CD14-positive monocyte (primary cell): ENCODE measurements at regions not wholly inside any gene's neighbourhood (a gene's known extent, or its start where the extent isn't known, plus 50 kb on each side); places are given as distances from the start of the nearest gene placed in this dataset.

Experiments
- DNase-seq, 3 donors: peaks; one replicate each; pipeline ENCODE4 v3.0.0-alpha.2; 2011 to 2022
- H2AFZ ChIP-seq: 2 replicates; pipeline ENCODE4 v1.6.0; 2012; ENCODE audit warnings: mild to moderate bottlenecking, low read depth, low read length, inconsistent platforms; ENCODE audit not compliant: insufficient read depth, poor library complexity, severe bottlenecking
- H3K27ac ChIP-seq, 2 donors: 1 replicate in 1 of 2; 2 replicates in 1 of 2; pipeline ENCODE4 v1.5.1; 2012 to 2013; ENCODE audit warnings: low read length in 2 of 2, control low read depth in 1 of 2, inconsistent platforms in 1 of 2, low read depth in 1 of 2, mild to moderate bottlenecking in 1 of 2
- H3K27me3 ChIP-seq, 2 donors: one replicate each; pipeline versions ENCODE4 v1.6.0 to v1.6.1; 2011 to 2013; ENCODE audit warnings: low read length in 2 of 2; ENCODE audit not compliant: control insufficient read depth in 2 of 2, insufficient read depth in 2 of 2
- H3K36me3 ChIP-seq, 2 donors: replicated peaks in 1 of 2; 1 replicate in 1 of 2; 2 replicates in 1 of 2; pipeline versions ENCODE4 v1.5.1 to v1.6.1; 2012 to 2013; ENCODE audit warnings: low read length in 2 of 2, control low read depth in 1 of 2, inconsistent platforms in 1 of 2, mild to moderate bottlenecking in 1 of 2; ENCODE audit not compliant: insufficient read depth in 2 of 2, control insufficient read depth in 1 of 2
- H3K4me1 ChIP-seq, 2 donors: 1 replicate in 1 of 2; 2 replicates in 1 of 2; pipeline versions ENCODE4 v1.5.1 to v1.6.1; 2012 to 2013; ENCODE audit warnings: low read length in 2 of 2, control low read depth in 1 of 2, inconsistent platforms in 1 of 2, mild to moderate bottlenecking in 1 of 2, moderate library complexity in 1 of 2; ENCODE audit not compliant: insufficient read depth in 2 of 2, control insufficient read depth in 1 of 2
- H3K4me2 ChIP-seq: replicated peaks from 2 replicates; pipeline ENCODE3; 2012; ENCODE audit warnings: low read length, moderate library complexity, mild to moderate bottlenecking; ENCODE audit not compliant: poor library complexity, severe bottlenecking; ENCODE audit errors: extremely low read depth
- H3K4me3 ChIP-seq, 3 experiments: fragments of 200-600 bp in 1 of 3; sonication (generic) in 1 of 3; replicated peaks in 1 of 3; 1 replicate in 2 of 3; 2 replicates in 1 of 3; pipeline ENCODE4 v1.5.1; 2011 to 2013; ENCODE audit warnings: low read length in 3 of 3, mild to moderate bottlenecking in 3 of 3, control low read depth in 2 of 3, low read depth in 2 of 3, inconsistent platforms in 1 of 3, moderate library complexity in 1 of 3
- H3K79me2 ChIP-seq: 2 replicates; pipeline ENCODE4 v1.6.0; 2012; ENCODE audit warnings: mild to moderate bottlenecking, control low read depth, inconsistent platforms, low read length, moderate library complexity; ENCODE audit not compliant: insufficient read depth
- H3K9ac ChIP-seq: 2 replicates; pipeline ENCODE4 v1.6.0; 2017; ENCODE audit warnings: low read length, mild to moderate bottlenecking; ENCODE audit not compliant: insufficient read depth, poor library complexity, severe bottlenecking
- H3K9me3 ChIP-seq, 2 donors: replicated peaks in 1 of 2; 1 replicate in 1 of 2; 2 replicates in 1 of 2; pipeline versions ENCODE4 v1.5.1 to v1.6.1; 2012 to 2013; ENCODE audit warnings: low read length in 2 of 2, control low read depth in 1 of 2; ENCODE audit not compliant: control insufficient read depth in 1 of 2, insufficient read depth in 1 of 2
- H4K20me1 ChIP-seq: 2 replicates; pipeline ENCODE4 v1.6.0; 2012; ENCODE audit warnings: mild to moderate bottlenecking, low read length, control low read depth, moderate library complexity; ENCODE audit not compliant: insufficient read depth
- H3K27ac Mint-ChIP-seq, 7 donors: one replicate each; pipeline ENCODE4 v1.8.0; 2020; ENCODE audit warnings: mild to moderate bottlenecking in 7 of 7, mixed read lengths in 7 of 7, moderate library complexity in 6 of 7, inconsistent platforms in 2 of 7
- H3K27me3 Mint-ChIP-seq, 3 donors: one replicate each; pipeline ENCODE4 v1.8.0; 2021 to 2022; ENCODE audit warnings: low read depth in 3 of 3, mild to moderate bottlenecking in 3 of 3, mixed read lengths in 3 of 3, moderate library complexity in 3 of 3, inconsistent platforms in 1 of 3
- H3K36me3 Mint-ChIP-seq, 2 donors: one replicate each; pipeline ENCODE4 v1.8.0; 2020; ENCODE audit warnings: mixed read lengths in 2 of 2, inconsistent platforms in 1 of 2, mild to moderate bottlenecking in 1 of 2
- H3K4me1 Mint-ChIP-seq: one replicate; pipeline ENCODE4 v1.8.0; 2020; ENCODE audit warnings: mild to moderate bottlenecking, mixed read lengths
- H3K4me3 Mint-ChIP-seq, 2 donors: one replicate each; pipeline ENCODE4 v1.8.0; 2020; ENCODE audit warnings: mild to moderate bottlenecking in 2 of 2, mixed read lengths in 2 of 2, moderate library complexity in 1 of 2
- H3K9me3 Mint-ChIP-seq, 7 donors: one replicate each; pipeline ENCODE4 v1.8.0; 2020 to 2022; ENCODE audit warnings: mixed read lengths in 7 of 7, mild to moderate bottlenecking in 6 of 7, moderate library complexity in 6 of 7, inconsistent platforms in 2 of 7
- WGBS: methylation state at CpG from one replicate; pipeline ENCODE4 v1.1.5; 2013; ENCODE audit warnings: missing lambda C conversion rate; ENCODE audit not compliant: insufficient coverage; 5-methylcytosine and 5-hydroxymethylcytosine counted together
- intact Hi-C, 2 donors: fragments of 100-400 bp; cut with micrococcal nuclease; formaldehyde crosslinking; loops; one replicate each; pipeline versions ENCODE4 v1.15.0 to v1.15.1; 2023
- TF ChIP-seq, protein P1 (sequence below): fragments of 200-600 bp; IDR thresholded peaks from one replicate; pipeline ENCODE4 v1.8.0; 2022; ENCODE audit warnings: antibody characterized with exemption, mild to moderate bottlenecking

DNA sequence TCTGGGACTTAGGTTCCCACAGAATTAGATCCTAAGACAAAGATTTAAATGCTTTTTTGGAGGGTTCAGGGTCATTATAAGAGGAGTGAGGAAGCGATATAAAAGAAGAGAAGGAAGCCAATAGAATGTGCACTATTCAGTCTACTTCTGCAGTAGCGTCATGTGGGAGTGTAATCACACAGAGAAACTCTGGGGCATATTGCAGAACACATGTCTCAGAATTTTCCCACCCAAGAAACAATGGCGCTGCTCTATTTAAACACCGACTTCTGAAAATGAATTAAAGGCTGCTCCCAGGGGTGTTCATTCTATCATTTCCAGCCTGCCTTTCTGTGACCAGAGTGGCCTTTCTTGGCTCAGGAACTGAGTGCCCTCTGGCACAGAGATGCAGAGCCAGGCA is 617.6 kb downstream of the FGF9 start:
- H2AFZ ChIP-seq = no peak overlapping the region
- intact Hi-C loops = no loop called here
- H4K20me1 ChIP-seq = no peaks in the 10 kb centered on the region
- peaks cover 1 to 7% (median 2%) of the 10 kb centered on the region in 3 donors for H3K27me3 Mint-ChIP-seq
- no peaks in the 10 kb centered on the region for H3K9me3 ChIP-seq
- H3K27me3 ChIP-seq = no peaks in the 10 kb centered on the region
- H3K79me2 ChIP-seq = no peaks in the 10 kb centered on the region
- H3K36me3 Mint-ChIP-seq = no peaks in the 10 kb centered on the region
- TF ChIP-seq, protein P1, sequence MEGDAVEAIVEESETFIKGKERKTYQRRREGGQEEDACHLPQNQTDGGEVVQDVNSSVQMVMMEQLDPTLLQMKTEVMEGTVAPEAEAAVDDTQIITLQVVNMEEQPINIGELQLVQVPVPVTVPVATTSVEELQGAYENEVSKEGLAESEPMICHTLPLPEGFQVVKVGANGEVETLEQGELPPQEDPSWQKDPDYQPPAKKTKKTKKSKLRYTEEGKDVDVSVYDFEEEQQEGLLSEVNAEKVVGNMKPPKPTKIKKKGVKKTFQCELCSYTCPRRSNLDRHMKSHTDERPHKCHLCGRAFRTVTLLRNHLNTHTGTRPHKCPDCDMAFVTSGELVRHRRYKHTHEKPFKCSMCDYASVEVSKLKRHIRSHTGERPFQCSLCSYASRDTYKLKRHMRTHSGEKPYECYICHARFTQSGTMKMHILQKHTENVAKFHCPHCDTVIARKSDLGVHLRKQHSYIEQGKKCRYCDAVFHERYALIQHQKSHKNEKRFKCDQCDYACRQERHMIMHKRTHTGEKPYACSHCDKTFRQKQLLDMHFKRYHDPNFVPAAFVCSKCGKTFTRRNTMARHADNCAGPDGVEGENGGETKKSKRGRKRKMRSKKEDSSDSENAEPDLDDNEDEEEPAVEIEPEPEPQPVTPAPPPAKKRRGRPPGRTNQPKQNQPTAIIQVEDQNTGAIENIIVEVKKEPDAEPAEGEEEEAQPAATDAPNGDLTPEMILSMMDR = no peak
- WGBS = 95% methylated on average over 2 of the region's 4 CpGs
- no peak overlapping the region for H3K4me3 Mint-ChIP-seq
- no peak overlapping the region for H3K27ac Mint-ChIP-seq
- H3K4me2 ChIP-seq = no peak overlapping the region
- peaks cover 0 to 3% (median 3%) of the 10 kb centered on the region in 7 donors for H3K9me3 Mint-ChIP-seq
- no peak overlapping the region for H3K9ac ChIP-seq
- H3K4me3 ChIP-seq = no peak overlapping the region
- H3K27ac ChIP-seq = no peak overlapping the region
- H3K4me1 Mint-ChIP-seq = no peaks in the 10 kb centered on the region
- H3K4me1 ChIP-seq = no peaks in the 10 kb centered on the region
- DNase-seq = no peak
- H3K36me3 ChIP-seq = no peaks in the 10 kb centered on the region

DNA sequence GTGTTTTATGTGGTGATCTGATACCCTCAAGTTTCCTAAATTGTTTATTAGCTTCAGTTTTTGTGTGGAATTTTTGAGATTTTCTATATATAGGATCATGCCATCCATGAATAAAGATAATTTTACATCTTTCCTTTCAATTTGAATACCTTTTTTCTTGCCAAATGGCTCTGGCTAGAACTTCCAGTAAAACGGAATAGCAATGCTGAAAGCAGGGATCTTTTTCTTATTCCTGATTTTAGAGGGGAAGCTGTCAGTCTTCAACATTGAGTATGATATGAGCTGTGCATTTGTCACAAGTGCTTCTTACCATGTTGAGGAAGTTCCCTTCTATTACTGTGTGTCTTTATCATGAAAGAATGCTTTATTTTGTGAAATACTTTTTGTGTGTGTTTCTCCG is 618.8 kb downstream of the FGF9 start:
- no peaks in the 10 kb centered on the region for H3K27me3 ChIP-seq
- intact Hi-C loops = no loop called here
- H3K79me2 ChIP-seq = no peaks in the 10 kb centered on the region
- no CpG with 5 or more reads among the region's 2 CpGs for WGBS
- Mint-ChIP-seq H3K27ac (no peak overlapping the region), H3K27me3 (peaks cover 1 to 7% (median 3%) of the 10 kb centered on the region in 3 donors), H3K9me3 (peaks cover 0 to 3% (median 2%) of the 10 kb centered on the region in 7 donors), H3K4me1 (no peaks in the 10 kb centered on the region), H3K36me3 (no peaks in the 10 kb centered on the region), H3K4me3 (no peak overlapping the region)
- H3K9ac ChIP-seq = no peak overlapping the region
- H3K36me3 ChIP-seq = no peaks in the 10 kb centered on the region
- H3K9me3 ChIP-seq = no peaks in the 10 kb centered on the region
- H2AFZ ChIP-seq = no peak overlapping the region
- no peaks in the 10 kb centered on the region for H3K4me1 ChIP-seq
- no peak overlapping the region for H3K4me2 ChIP-seq
- TF ChIP-seq, protein P1 = no peak
- H3K27ac ChIP-seq = no peak overlapping the region
- H4K20me1 ChIP-seq = no peaks in the 10 kb centered on the region
- no peak overlapping the region for H3K4me3 ChIP-seq
- no peak for DNase-seq
